Smooth muscle cell (in vitro differentiated cells): ENCODE measurements at regions not wholly inside any gene's neighbourhood (a gene's known extent, or its start where the extent isn't known, plus 50 kb on each side); places are given as distances from the start of the nearest gene placed in this dataset.
"Not testable (repeated sequence)": the region's sequence is repeated elsewhere in the genome, so short reads cannot be mapped to it uniquely, and the experiment has no call there.

Experiments used
- DNase-seq: peaks from one replicate; lab custom pipeline; 2025; ENCODE audit not compliant: unreplicated experiment; lab: John Stamatoyannopoulos, UW
- H2AFZ ChIP-seq: fragments of 200-600 bp; sonication (generic); 2 replicates; pipeline ENCODE4 v1.6.0; 2016; ENCODE audit warnings: antibody characterized with exemption, low read depth, mild to moderate bottlenecking
- H3F3A ChIP-seq: fragments of 200-600 bp; sonication (generic); 2 replicates; pipeline ENCODE4 v1.6.0; 2017; ENCODE audit warnings: antibody characterized with exemption, low read depth
- H3K27ac ChIP-seq: fragments of 200-600 bp; sonication (generic); 2 replicates; pipeline ENCODE4 v1.5.1; 2016; ENCODE audit warnings: low read depth, mild to moderate bottlenecking
- H3K27me3 ChIP-seq: fragments of 200-600 bp; sonication (generic); 2 replicates; pipeline ENCODE4 v1.6.1; 2016; ENCODE audit warnings: low read depth, mild to moderate bottlenecking
- H3K36me3 ChIP-seq: fragments of 200-600 bp; sonication (generic); 2 replicates; pipeline ENCODE4 v1.5.1; 2016; ENCODE audit warnings: low read depth
- H3K4me1 ChIP-seq: fragments of 200-600 bp; sonication (generic); 2 replicates; pipeline ENCODE4 v1.5.1; 2016; ENCODE audit warnings: low read depth
- H3K4me2 ChIP-seq: fragments of 200-600 bp; sonication (generic); 2 replicates; pipeline ENCODE4 v1.6.0; 2016; ENCODE audit warnings: mild to moderate bottlenecking
- H3K4me3 ChIP-seq: fragments of 200-600 bp; sonication (generic); 2 replicates; pipeline ENCODE4 v1.5.1; 2016; ENCODE audit warnings: mild to moderate bottlenecking
- H3K79me2 ChIP-seq: fragments of 200-600 bp; sonication (generic); 2 replicates; pipeline ENCODE4 v1.6.0; 2016; ENCODE audit warnings: low read depth, mild to moderate bottlenecking
- H3K9ac ChIP-seq: fragments of 200-600 bp; sonication (generic); 2 replicates; pipeline ENCODE4 v1.6.0; 2016; ENCODE audit warnings: low read depth
- H3K9me3 ChIP-seq: fragments of 200-600 bp; sonication (generic); replicated peaks from 2 replicates; pipeline ENCODE4 v1.5.1; 2016; ENCODE audit warnings: low read depth
- H4K20me1 ChIP-seq: fragments of 200-600 bp; sonication (generic); 2 replicates; pipeline ENCODE4 v1.6.0; 2016; ENCODE audit warnings: low read depth
- CTCF ChIP-seq: fragments of 200-600 bp; sonication (generic); IDR thresholded peaks from 2 replicates; pipeline ENCODE4 v1.5.1; 2017; ENCODE audit warnings: borderline replicate concordance, mild to moderate bottlenecking, antibody characterized with exemption; ENCODE audit not compliant: insufficient read depth, poor library complexity, severe bottlenecking
- WGBS: methylation state at CpG from one replicate; pipeline ENCODE4 v1.1.7; 2016; ENCODE audit warnings: low lambda C conversion rate; 5-methylcytosine and 5-hydroxymethylcytosine counted together

GRCh38 chr11:97702951-97703350, 1313.1 kb downstream of the JRKL start:
- H4K20me1 ChIP-seq = no peaks in the 10 kb centered on the region
- H2AFZ ChIP-seq = no peak overlapping the region
- no peaks in the 10 kb centered on the region for H3F3A ChIP-seq
- no peak overlapping the region for H3K4me2 ChIP-seq
- H3K27ac ChIP-seq = no peak overlapping the region
- DNase-seq = no peak
- H3K9me3 ChIP-seq = no peaks in the 10 kb centered on the region
- 41% methylated on average over 1 of the region's 1 CpG for WGBS
- TF ChIP-seq CTCF = no peak
- no peaks in the 10 kb centered on the region for H3K79me2 ChIP-seq
- H3K4me1 ChIP-seq = no peaks in the 10 kb centered on the region
- H3K4me3 ChIP-seq = no peak overlapping the region
- no peak overlapping the region for H3K9ac ChIP-seq
- H3K36me3 ChIP-seq = no peaks in the 10 kb centered on the region
- no peaks in the 10 kb centered on the region for H3K27me3 ChIP-seq

- no peak overlapping the region for H2AFZ ChIP-seq
- H3K9me3 ChIP-seq = no peaks in the 10 kb centered on the region
- no peak for DNase-seq
- H3K79me2 ChIP-seq = no peaks in the 10 kb centered on the region
- H3K27ac ChIP-seq = no peak overlapping the region
- WGBS = 70% methylated on average over 3 of the region's 3 CpGs
- TF ChIP-seq CTCF = no peak
- no peaks in the 10 kb centered on the region for H3K4me1 ChIP-seq
- no peaks in the 10 kb centered on the region for H4K20me1 ChIP-seq
- no peaks in the 10 kb centered on the region for H3F3A ChIP-seq
- no peaks in the 10 kb centered on the region for H3K27me3 ChIP-seq
- H3K4me3 ChIP-seq = no peak overlapping the region
- H3K4me2 ChIP-seq = no peak overlapping the region
- H3K9ac ChIP-seq = no peak overlapping the region
- no peaks in the 10 kb centered on the region for H3K36me3 ChIP-seq
Observed at GRCh38 chr11:97703851-97704250, 1314.0 kb downstream of the JRKL start.

GRCh38 chr11:97705441-97705840, 1315.3 kb upstream of the CNTN5 start:
- 96% methylated on average over 1 of the region's 1 CpG for WGBS
- H3K79me2 ChIP-seq, H3K36me3 ChIP-seq, H3K27me3 ChIP-seq, H3K4me1 ChIP-seq, H3K27ac ChIP-seq, H3K9ac ChIP-seq, H3K4me2 ChIP-seq, H3K4me3 ChIP-seq, H3K9me3 ChIP-seq, H3F3A ChIP-seq, DNase-seq, H4K20me1 ChIP-seq, H2AFZ ChIP-seq: not testable (repeated sequence)

GRCh38 chr11:97717922-97718321, 1302.8 kb upstream of the CNTN5 start:
- no peaks in the 10 kb centered on the region for H4K20me1 ChIP-seq
- H2AFZ ChIP-seq = no peak overlapping the region
- no peaks in the 10 kb centered on the region for H3K27me3 ChIP-seq
- H3K36me3 ChIP-seq = no peaks in the 10 kb centered on the region
- H3K9me3 ChIP-seq = no peaks in the 10 kb centered on the region
- no peak for DNase-seq
- peaks cover 12% of the 10 kb centered on the region for H3K4me1 ChIP-seq
- 99% methylated on average over 25 of the region's 26 CpGs for WGBS
- H3F3A ChIP-seq = peaks cover 10% of the 10 kb centered on the region
- no peak for TF ChIP-seq CTCF
- no peak overlapping the region for H3K4me3 ChIP-seq
- H3K79me2 ChIP-seq = no peaks in the 10 kb centered on the region
- H3K4me2 ChIP-seq = no peak overlapping the region
- H3K27ac ChIP-seq = no peak overlapping the region
- H3K9ac ChIP-seq = no peak overlapping the region
